Neural progenitor cell (in vitro differentiated cells): ENCODE measurements at regions not wholly inside any gene's neighbourhood (a gene's known extent, or its start where the extent isn't known, plus 50 kb on each side); places are given as distances from the start of the nearest gene placed in this dataset.

ENCODE experiments used
- CTCF ChIP-seq: fragments of 200-600 bp; sonication (generic); IDR thresholded peaks from 2 replicates; pipeline ENCODE4 v1.5.1; 2017; ENCODE audit warnings: antibody characterized with exemption, mild to moderate bottlenecking
- EZH2phosphoT487 ChIP-seq: fragments of 200-600 bp; sonication (generic); IDR thresholded peaks from 2 replicates; pipeline ENCODE4 v1.6.1; 2017; ENCODE audit warnings: antibody characterized with exemption

- no peak for TF ChIP-seq CTCF
- no peak for TF ChIP-seq EZH2phosphoT487
These were observed 193.9 kb upstream of the BMPER start for GRCh38 chr7:33711231-33712019.
